Left lobe of liver (tissue), 2 donors: ENCODE measurements at regions not wholly inside any gene's neighbourhood (a gene's known extent, or its start where the extent isn't known, plus 50 kb on each side); places are given as distances from the start of the nearest gene placed in this dataset.
"Not testable (repeated sequence)": the region's sequence is repeated elsewhere in the genome, so short reads cannot be mapped to it uniquely, and the experiment has no call there.

Source experiments
- ATAC-seq: fragments of 200-7000 bp; cut with Tn5 transposase; one replicate; pipeline ENCODE4 v1.9.1; 2020; ENCODE audit warnings: mild to moderate bottlenecking, moderate library complexity
- DNase-seq: peaks from one replicate; pipeline ENCODE4 v3.0.0-alpha.2; 2020; ENCODE audit warnings: low spot score
- donor health status: DM: no; HTN: no; CAD: no; lungs with moderate emphysema.
- donor health status: DM: no; HTN: yes; CAD: no.

GRCh38 chr1:4207183-4207582, 307.1 kb upstream of the C1orf174 start:
- ATAC-seq: no peak

GRCh38 chr1:4207842-4208692, 308.0 kb upstream of the C1orf174 start:
- ATAC-seq (no peak), DNase-seq (no peak)

More at GRCh38 chr1:4207183-4207582, 307.1 kb upstream of the C1orf174 start:
- no peak for DNase-seq

- no peak for ATAC-seq
- DNase-seq: no peak
Observed at GRCh38 chr1:4210043-4210442, 310.0 kb upstream of the C1orf174 start.

GRCh38 chr1:4212796-4213195, 312.7 kb upstream of the C1orf174 start:
- no peak for DNase-seq
- ATAC-seq: no peak

DNA sequence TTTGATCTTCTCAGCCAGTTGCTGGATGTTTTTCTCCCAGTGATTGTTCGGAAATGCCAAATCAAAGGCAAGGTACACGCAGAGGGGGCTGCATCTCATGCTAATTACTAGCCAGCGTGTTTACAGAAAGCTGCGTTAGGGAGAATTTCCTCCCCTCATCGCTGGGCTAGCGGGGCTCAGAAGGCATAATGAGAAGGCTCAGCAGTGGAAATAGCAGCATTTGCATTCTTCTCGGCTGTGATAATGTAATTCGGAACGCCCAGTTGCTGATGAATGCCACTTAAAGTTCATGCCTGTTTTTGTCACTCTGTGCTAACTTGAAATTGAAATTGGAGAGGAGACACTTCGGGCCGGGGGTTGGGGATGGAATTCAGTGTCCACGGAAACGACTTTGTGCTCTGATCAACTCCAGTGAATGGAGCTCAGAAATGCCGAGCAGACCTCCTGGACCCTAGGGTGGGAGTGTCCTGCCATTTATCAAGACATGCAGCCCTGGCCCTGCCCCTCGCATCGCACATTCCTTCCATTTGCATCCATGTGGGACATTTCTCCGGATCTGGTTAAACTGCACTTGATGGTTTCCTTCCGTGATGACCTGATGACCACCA, 313.4 kb upstream of the C1orf174 start:
- ATAC-seq (no peak), DNase-seq (no peak)

DNA sequence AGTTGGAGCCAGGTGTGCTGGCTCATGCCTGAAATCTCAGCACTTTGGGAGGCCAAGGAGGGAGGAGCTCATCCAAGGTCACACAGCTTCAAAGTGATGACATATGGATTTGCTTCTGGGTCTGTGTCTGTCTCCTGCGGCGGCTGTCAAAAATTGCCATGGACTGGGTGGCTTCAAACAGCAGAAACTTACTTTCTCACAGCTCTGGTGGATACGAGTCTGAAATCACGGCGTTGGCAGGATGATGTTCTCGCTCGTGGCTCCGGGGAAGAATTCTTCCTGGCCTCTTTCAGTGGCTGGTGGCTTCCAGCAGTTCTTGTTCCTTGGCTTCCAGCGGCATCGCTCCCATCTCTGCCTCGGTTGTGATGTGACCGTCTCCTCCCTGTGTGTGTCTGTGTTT, 314.8 kb upstream of the C1orf174 start:
- ATAC-seq: no peak
- no peak for DNase-seq

DNA sequence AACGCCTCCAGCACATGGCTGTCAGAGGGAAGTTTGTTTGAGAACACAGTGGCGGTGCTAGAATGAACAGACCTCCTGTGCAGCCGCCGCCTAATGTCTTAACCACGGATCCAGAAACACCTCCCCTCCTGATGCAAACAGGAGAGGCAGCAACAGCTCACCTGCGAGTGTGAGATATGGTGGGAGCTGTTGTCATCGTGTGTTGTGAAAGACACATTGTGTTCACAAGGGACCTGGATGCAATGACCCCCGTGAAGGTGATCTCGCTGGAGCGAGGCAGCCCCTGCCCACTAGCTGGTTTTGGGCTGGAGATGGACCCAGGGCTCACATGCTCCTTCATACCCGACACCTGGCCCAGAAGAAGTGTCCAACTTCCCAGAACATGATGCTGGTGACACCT, 315.3 kb upstream of the C1orf174 start:
- ATAC-seq (no peak), DNase-seq (no peak)

GRCh38 chr1:4216231-4216630, 316.2 kb upstream of the C1orf174 start:
- DNase-seq: no peak

DNA sequence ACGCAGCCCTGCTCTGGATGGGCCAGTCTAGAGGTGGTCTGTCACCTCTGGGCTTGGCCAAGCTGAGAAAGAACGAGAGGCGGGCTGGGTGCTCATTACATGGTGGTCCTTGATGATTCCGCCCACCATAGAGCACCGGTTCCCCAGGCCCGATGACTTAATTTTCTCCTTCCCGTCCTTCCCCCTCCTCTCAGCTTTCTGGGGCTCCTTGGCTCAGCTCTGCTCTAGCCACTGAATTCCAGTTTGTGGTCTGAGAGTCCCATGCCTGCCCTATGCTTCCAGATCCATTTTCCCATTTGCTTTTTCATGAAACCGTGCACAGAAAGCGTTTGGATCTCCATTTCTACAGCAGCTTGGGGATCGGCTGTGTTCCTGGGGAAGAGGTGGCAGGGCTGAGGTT, 318.5 kb upstream of the C1orf174 start:
- DNase-seq: no peak
- ATAC-seq: no peak

More at GRCh38 chr1:4216231-4216630, 316.2 kb upstream of the C1orf174 start:
- no peak for ATAC-seq

GRCh38 chr1:4219111-4219510, 319.0 kb upstream of the C1orf174 start:
- no peak for DNase-seq
- no peak for ATAC-seq

DNA sequence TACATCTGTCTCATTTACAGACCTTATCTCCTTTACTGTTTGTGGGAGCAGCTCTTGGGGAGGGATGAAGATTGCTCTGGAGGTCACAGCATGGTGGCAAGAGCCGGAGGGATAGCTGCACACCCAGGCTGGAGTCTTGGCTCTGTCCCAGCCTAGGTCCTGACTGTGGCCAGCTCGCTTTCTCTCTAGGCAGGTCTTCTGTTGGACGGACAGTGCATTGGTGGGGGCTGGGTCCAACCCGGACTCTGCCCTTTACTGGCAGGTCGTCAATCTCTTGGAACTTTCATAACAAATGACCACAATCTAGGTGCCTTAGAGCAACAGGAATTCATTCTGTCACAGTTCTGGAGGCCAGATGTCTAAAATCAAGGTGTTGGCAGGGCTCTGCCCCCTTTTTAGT, 319.8 kb upstream of the C1orf174 start:
- no peak for DNase-seq
- ATAC-seq: peak; percentile 71

DNA sequence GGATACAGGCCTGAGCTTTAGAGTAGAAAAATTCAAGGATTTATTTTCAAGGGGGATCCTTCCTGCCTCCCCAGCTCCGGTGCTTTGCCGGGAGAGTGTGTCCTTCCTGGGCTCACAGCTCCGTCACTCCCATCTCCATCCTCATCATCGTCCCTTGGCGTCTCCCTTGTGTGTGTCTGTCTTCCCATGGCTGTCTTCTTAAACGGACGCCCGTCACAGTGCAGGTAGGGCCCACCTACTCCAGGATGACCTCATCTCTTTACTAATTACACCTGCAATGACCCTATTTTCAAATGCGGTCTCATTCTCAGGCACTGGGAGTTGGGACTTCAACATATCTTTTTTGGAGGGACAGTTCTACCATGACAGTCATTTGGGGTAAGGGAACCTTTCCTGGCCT, 320.3 kb upstream of the C1orf174 start:
- ATAC-seq (no peak), DNase-seq (no peak)

DNA sequence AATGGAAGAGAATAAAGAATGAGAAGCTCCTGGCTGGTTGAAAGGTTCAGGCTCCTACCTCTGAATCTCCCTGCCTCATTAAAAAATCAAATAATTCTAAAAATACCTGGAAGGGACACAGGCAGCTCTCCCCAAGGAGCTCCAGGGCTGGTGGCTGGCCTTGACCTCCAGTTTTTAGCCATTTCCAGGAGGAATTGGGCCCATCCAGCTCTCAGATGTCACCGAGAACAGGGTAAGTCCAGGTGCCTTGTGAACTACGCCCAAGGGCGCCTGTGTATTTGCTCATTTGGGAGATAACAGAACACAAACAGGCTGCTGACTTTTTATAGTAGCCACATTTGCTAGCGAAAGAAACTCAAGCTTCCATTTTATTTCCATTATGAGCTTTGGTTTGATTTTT, 321.0 kb upstream of the C1orf174 start:
- no peak for ATAC-seq
- DNase-seq: no peak

DNA sequence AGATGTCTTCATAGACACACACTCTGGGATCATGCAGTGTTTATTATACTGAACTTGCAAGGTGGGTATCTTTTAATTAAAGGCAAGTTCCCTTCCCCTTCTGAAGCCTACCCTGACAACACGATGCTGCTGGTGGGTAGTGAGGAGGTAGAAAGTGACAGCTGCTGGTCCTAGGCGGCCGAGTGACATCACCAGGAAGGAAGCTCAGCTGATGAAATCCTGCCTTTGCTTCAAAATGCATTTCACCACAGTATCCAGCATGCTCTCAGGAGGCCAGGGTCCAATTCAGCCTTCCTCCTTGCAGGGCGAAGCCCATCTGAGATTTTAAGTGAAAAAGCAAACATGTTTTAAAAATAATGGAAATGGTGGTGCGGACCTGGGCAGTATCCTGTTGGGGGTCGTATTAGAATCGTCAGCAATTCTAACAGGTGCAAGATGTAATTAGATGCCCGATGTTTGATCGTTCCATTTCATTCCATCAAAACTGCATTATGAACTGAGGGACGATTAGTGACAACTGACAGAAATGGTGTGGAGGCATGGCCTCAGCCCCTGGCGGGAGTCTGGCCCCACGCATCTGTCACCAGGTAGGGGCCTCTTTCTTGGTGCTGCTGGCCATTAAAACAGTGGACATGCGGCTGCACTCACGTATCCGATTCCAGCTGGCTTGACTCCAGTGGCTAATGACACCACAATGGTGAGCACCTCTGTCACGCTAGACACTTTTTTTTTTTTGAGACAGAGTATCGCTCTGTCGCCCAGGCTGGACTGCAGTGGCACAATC, 324.8 kb upstream of the C1orf174 start:
- ATAC-seq: no peak
- no peak for DNase-seq

GRCh38 chr1:4227986-4228385, 327.9 kb upstream of the C1orf174 start:
- ATAC-seq: no peak

DNA sequence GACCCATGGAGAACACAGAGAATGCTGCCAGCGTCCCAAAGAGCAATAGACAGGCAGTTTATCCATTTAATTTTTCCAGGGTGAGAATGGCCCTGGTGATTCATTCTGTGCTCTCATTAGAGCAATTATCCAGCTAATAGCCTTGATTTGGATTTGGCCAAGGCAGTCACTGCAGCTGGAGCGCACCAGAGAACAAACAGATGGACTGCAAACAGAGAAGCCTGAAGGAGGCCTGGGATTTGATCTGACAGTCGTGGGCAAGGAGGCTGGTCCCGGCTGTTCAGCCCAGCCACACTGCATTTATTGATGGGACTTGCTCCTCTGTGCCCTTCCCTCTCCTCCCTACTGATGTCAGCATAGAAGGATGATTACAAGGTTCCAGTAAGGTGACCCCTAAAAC, 353.9 kb upstream of the C1orf174 start:
- ATAC-seq: no peak
- DNase-seq: no peak

More at GRCh38 chr1:4227986-4228385, 327.9 kb upstream of the C1orf174 start:
- DNase-seq: no peak

DNA sequence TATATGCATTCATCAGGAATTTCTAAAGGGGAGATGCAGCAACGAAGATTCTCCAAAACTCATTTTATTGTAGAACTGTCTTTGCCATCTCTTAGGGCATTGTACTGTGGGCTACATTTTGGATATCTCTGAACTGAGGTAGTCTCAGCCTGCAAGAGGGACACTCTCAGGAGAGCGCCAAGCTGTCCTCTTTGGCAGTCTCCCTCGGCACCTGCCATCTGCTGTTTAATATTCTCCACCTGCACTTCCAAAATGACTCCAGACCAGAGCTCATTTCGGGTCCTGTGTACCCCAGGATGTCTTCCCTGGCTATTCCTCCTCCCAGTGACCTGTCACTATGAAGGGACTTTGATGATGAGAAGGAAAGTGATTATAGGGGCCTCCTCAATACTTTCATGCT, 356.3 kb upstream of the C1orf174 start:
- ATAC-seq: no peak

DNA sequence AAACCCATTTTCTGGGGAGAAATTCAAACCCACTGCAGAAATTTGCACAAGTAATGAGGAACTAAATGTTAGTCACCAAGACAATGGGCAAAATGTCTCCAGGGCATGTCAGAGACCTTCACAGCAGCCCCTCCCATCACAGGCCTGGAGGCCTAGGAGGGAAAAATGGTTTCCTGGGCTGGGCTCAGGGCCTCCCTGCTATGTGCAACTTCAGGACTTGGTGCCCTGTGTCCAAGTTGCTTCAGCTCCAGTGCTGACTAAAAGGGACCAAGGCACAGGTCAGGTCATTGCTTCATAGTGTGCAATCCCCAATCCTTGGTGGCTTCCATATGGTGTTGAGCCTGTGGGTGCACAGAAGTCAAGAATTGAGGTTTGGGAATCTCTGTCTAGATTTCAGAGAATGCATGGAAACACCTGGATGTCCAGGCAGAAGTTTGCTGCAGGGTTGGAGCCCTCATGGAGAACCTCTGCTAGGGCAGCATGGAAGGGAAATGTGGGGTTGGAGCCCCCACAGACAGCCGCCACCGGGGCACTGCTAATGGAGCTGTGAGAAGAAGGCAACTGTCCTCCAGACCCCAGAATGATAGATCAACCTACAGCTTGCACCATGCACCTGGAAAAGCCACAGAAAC, 358.2 kb upstream of the C1orf174 start:
- ATAC-seq, DNase-seq: not testable (repeated sequence)

More for the DNA sequence above, 356.3 kb upstream of the C1orf174 start:
- no peak for DNase-seq

- DNase-seq (no peak), ATAC-seq (no peak)
Observed at GRCh38 chr1:4261327-4261726, 361.3 kb upstream of the C1orf174 start.

- no peak for ATAC-seq
- DNase-seq: no peak
Observed at GRCh38 chr1:4262665-4263064, 362.6 kb upstream of the C1orf174 start.

DNA sequence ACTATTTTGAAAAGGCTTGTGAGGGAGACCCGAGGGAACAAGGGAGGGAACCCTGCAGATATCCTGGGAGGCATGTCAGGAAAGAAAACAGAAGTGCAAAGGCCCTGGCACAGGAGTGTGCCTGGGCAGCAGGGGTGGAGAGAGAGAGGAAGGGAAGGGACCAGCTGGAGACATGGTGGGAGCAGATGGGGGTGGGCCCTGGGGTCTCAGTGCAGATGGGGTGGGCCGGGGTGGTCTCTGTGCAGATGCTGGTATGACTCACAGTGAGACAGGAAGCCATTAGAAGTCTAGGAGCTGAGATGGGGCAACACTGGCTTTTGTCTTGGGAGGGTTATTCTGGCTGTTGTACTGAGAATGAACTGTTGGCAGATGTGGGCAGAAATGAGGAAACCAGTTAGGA, 363.6 kb upstream of the C1orf174 start:
- no peak for DNase-seq
- no peak for ATAC-seq
